ENCODE measurements at regions not wholly inside any gene's neighbourhood (a gene's known extent, or its start where the extent isn't known, plus 50 kb on each side); places are given as distances from the start of the nearest gene placed in this dataset.
"Not testable (repeated sequence)": the region's sequence is repeated elsewhere in the genome, so short reads cannot be mapped to it uniquely, and the experiment has no call there.

DNA sequence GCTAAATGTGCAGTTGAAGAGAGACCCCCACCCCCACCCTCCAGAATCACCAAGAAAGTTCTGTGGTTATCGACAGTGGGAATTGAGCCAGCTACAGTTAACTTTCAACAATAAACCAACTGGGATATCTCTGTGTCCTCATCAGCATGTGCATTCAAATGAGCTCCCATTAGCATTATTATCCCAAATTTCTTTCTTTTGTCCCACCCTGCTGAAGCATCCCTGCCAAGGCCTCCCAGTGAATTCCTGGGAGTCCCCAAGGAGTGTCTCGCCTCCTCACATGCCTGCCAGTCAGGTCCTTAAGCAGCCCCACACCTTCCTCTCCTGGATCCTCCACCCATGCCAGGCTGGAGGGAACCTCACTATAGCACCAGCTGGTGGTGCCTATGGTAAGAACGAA lies 422.1 kb upstream of the HNRNPA3 start:
- FAIRE-seq = no peak
- no peak for DNase-seq (ENCODE audit: low spot score)

DNA sequence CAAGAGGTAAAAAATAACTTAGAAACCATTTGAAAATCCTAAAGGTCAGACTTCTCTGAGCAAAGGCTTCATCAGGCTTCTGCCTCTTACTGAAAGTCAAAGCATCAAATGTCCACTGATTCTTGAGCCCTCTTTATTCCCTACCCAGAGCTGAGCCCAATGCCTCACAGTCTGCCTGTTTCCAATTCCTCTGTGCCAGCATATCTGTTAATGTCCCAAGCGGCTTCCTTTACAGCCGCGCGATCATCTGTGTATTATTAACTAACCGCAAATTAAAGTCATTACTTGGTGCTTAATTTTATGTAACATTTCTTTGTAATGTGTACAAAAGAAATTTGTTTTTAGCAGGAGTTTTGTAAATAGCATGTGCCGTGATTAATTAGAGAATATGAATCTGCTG lies 418.8 kb upstream of the HNRNPA3 start:
- DNase-seq (ENCODE audit: low spot score) (no peak), FAIRE-seq (no peak)

DNA sequence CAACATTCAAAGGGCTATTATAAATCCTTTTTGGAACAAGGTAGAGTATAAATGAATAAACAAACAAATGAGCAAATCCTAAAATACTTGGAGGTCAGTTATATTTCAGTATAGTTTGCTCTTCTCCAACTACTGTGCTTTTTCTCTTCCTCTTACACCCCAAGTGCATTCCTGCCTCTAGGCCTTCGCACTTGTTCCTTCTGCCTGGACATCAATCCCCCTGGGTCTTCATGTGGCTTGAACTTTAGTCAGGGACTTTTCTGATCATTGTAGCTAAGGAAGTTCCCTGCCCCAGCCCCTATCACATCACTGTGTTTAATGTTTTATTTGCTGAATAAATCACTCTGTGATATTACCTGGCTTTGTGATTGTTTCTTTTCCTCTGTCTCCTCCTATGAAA lies 418.2 kb upstream of the HNRNPA3 start:
- FAIRE-seq (no peak), DNase-seq (ENCODE audit: low spot score) (no peak)

DNA sequence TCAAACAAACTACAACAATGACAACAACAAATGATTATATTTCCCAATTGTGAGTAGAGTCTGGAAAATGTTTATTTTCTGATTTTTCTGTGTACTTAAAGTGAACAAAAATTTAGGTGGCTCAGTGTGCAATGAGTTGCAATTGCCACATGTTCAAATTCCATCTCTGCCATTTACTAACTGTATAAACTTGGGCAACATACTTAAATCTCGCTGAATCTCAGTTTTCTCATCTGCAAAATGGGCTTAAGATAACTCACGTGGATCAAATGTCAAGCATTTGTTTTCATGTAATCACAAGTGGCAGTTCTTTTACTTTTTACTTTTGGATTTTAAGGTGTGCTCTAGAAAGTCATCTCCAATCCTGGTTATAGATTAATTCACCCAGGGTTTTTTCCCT lies 416.8 kb upstream of the HNRNPA3 start:
- DNase-seq (ENCODE audit: low spot score) (no peak), FAIRE-seq (no peak)

DNA sequence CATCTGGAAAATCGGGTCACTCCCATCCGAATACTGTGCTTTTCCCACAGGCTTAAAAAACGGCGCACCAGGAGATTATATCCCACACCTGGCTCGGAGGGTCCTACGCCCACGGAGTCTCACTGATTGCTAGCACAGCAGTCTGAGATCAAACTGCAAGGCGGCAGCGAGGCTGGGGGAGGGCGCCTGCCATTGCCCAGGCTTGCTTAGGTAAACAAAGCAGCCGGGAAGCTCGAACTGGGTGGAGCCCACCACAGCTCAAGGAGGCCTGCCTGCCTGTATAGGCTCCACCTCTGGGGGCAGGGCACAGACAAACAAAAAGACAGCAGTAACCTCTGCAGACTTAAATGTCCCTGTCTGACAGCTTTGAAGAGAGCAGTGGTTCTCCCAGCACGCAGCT lies 415.9 kb upstream of the HNRNPA3 start:
- FAIRE-seq; DNase-seq (ENCODE audit: low spot score): not testable (repeated sequence)

DNA sequence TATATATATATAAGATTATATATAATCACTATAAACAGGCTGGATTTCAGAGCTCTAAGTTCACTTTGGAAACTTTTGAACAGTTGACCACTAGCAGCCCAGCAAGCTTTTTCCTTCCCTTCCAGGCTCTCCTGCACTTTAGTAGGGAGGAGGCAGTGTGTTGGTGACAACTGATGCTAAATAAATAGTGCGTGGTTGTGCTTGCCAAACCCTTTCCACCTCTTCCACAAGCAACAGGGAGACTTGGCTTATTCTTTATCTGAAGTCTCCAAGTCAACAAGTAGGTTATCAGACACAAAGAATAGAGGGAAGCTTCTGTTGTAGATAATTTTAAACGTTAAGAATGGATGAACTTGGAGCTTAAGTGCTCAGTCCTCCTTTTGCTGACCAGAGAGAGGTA lies 408.2 kb upstream of the HNRNPA3 start:
- no peak for FAIRE-seq
- DNase-seq (ENCODE audit: low spot score) = no peak

DNA sequence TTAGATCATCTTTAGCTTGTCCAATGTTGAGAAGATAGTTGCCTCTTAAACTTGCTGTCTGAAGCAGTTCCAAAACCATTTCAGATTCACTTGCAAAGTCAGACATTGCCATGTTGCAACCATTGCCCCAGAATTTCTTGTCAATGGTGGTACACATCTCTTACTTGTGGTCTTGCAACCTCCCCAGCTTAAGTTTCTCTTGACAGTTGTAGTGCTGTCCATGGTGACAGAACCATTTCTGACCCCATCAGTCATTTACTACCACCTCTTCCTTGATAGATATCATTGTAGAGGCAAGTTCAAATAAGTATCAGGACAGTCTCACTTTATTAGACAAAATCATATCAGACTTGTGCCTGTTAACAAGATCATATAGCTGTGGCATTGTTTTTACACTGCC lies 407.2 kb upstream of the HNRNPA3 start:
- FAIRE-seq (no peak), DNase-seq (ENCODE audit: low spot score) (no peak)

DNA sequence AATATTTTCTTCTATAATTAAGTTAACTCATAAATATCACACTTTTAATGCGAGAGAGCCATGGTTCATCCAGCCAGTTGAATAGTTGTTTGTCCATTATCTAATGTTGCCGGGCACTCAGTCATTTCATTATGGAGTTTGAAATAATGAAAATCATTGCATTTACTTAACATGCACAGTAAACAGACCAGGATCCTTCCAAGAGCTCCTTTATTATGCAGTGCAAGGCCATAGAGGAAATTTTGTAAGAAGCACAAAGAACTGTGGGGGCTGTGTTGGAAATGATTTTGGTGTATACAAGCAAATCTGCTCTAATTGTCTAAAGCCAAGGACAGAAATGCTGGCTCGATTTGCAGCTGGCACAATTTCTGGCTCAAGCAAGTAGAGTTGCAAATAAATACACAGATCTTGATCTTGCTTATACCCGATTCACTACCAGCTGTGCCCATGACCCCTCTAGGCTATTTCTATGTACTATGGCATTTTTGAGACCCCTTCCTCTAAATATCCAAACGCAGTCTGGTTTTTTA lies 400.3 kb upstream of the HNRNPA3 start:
- DNase-seq (ENCODE audit: low spot score) = no peak
- no peak for FAIRE-seq

DNA sequence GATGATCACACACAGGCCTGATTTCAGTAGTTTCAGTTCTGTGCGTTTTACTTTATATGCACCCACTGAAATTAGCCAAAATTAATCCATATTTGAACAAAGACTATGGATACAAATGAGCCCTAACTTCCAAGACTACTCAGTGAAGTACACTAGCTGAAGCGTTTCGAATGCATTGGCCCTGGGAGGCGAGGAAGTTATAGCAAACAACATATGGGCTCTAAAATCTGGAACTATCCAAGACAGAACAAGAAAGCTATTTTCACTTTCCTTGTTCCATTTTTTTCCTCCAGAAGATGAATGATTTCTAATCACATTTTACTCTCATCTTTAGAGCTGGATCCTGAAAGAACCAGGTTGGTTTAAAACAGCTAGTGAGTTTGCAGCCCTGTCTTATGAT lies 399.4 kb upstream of the HNRNPA3 start:
- no peak for DNase-seq (ENCODE audit: low spot score)
- no peak for FAIRE-seq

DNA sequence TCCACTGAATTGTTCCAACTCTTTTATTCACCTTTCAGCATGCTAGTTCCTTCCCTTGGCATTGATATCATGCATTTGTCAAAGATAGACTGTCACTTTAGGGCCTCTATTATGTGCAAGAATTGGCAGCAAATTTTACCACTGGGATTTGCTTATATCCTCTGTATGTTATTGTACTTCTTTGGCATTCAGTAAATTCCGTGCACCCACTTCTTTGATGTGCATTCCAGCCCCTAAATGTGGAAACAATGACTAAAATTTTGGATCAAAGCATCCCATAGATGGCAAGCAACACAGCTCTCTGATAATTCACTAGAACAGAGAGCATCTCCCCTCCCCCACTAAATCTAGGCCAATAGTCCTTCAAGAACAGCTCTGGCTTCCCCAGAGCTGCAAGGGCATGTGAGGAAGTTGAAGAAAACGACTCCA lies 399.0 kb upstream of the HNRNPA3 start:
- DNase-seq (ENCODE audit: low spot score) (no peak), FAIRE-seq (no peak)

DNA sequence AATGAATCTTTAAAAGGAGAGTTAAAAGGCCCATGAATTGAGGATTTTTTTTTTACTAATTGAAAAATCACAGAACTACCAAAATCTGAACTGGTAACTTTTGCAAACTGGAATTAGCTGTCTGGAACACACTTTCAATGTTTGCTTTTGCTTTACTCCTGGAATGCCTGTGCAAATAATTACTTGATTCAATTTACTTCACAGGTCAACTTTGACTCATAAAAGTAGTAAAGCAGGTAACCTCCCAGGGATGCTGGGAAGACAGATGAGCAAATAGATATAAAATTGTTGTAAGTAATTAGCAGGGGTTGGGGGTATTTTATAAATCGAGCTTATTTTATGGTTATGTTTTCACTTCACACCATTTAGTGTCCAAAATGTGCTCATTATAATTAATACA lies 398.3 kb upstream of the HNRNPA3 start:
- FAIRE-seq (no peak), DNase-seq (ENCODE audit: low spot score) (no peak)

DNA sequence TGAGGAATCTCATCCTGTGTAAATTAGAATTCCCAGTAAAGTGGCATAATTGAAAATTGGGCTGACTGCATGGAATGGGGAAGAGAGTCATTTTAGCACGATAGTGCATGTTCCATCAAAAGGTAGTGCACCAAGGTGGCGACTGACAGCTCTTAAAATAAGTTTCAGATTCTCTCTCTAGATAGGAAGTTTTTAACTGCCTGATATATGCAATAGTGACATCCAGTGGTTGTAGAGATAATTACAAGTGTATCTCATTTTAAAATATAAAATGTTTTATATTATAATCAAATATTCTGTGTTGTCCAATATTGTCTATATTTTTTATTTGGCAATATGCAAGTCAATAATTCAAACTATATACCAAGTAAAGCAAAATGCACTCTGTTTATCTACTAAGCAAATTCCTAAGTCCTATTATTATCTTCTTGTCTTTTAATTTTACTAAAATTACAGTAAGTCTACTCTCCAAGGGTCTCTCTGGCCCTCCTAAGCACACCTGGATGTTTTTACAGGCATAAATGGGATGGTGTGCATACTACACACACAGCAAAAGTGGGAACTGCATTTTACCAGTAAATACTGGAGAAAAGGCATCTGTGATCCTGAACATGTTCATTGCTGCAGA lies 397.7 kb upstream of the HNRNPA3 start:
- FAIRE-seq (no peak), DNase-seq (ENCODE audit: low spot score) (peak; percentile 27)

DNA sequence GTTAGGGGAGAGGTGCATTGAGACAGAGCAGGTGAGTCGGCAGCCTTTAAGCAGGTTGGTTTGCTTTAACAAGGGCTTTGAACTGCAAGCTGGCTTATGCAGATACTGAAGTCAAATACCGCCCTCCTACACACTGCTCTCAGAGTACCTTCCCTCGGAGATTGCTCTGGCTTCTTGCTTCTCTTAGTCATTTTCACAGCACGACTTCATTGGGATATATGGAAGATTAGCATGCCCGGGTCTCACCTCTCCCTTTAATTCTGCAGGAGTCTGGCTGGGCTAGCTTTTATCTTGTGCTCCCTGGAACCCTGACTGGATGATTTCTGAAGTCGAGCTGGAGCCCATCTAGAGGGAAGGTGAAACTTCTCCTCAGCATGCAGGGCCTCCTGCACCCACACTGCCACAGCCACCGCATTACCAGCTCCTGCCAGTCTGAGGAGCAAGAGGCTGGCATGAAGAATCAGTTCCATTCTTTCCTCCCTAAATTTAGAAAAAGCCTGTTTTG lies 395.5 kb upstream of the HNRNPA3 start:
- DNase-seq (ENCODE audit: low spot score) = peak; percentile 37
- no peak for FAIRE-seq

DNA sequence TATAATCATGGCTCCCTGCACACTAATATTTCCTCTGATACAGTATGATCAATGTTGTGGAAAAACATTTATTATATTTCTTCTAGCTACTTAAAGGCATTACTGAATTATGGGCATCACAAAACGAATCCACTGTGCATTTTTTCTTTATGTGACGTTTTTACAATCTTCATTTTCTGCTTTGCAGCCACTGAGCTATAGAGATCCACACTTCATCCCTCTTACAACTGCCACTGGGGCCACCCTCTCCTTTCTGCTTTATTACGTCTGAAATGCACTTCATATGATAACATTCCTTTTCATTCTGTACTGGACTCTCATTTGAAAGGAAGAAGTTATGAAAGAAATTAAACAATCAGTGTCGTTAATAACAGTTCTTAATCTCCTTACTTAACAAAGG lies 394.5 kb upstream of the HNRNPA3 start:
- FAIRE-seq (no peak), DNase-seq (ENCODE audit: low spot score) (no peak)

DNA sequence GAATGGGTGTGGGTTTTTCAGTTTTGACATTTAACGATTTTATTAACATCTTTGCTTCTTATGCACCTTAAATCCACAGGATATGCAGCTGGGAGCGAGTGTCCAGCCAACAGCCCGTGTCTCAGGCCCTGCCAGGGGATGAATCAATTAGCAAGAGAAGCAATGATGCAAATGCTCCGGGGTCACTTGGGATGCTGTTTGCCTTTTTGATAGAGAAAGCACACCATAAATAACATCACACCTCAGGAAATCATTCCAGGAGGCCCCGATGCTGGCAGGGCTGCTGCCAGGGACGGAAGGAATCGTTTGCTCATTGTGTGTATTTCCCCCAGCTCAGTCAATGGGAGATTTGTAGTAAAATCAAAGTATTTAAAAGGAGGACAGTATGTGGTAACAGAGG lies 394.0 kb upstream of the HNRNPA3 start:
- FAIRE-seq (no peak), DNase-seq (ENCODE audit: low spot score) (no peak)

DNA sequence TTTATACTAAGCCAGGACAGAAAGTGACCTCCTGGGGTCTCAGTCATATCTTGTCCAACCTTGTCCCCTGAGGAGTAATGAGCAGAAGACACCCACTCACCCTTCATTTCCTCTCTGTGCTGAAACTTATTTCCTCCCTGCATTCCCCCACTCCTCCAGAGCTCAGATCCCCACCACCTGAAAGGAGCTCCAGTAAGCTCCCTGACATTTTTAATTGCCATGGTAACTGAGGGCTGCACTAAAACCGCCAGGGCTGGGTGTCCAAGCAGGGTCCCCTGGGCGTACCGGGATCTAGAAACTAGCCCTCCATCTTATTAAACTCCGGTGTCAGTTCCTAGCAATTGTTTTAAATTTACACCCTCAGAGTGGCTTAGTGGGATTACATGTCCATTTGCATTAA lies 393.3 kb upstream of the HNRNPA3 start:
- no peak for FAIRE-seq

DNA sequence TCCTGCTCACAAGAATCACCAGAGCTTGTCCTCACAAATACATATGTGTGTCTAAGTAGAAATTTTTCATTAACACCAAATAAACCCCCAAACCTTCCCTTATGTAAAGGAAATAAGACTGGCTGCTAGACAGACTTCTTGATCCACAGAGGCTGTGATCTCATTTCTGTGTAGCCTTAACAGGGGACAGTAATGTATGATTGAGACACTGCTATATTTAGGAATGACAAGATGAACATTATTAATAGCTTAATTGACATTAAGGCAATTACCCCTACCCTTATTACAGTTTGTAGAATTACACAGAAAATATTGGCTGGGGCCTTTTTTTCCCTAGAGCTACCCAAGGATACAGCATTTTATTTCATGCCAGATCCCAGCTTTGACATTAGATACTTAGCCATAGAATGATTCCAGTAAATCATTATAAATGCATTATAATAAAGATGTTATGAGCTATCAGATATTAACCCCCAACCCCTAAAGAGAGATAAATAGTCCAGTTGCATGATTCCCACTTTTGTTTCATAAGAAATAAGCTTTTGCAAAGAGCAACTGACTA lies 392.1 kb upstream of the HNRNPA3 start:
- no peak for DNase-seq (ENCODE audit: low spot score)
- FAIRE-seq = no peak

More for the DNA sequence above, 393.3 kb upstream of the HNRNPA3 start:
- DNase-seq (ENCODE audit: low spot score) = no peak

DNA sequence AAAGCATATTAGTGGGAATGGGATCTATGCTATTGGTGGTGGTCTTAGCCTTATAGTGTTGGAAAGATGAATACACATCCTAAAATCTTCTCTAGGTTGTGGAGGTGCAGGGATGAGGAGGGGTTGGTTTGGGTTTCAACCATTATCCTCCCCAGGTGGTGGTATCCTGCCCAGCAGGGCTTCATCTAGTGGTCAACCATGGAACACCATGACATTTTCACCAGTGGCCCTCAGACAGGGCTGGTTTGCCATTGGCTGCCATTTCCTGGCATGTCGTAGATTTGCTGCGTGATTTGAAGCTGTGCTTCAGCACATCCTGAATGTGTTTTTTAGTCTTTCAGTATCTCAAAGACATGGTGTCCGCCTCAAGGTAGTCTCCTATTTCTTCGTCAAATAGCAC lies 391.2 kb upstream of the HNRNPA3 start:
- FAIRE-seq = no peak

DNA sequence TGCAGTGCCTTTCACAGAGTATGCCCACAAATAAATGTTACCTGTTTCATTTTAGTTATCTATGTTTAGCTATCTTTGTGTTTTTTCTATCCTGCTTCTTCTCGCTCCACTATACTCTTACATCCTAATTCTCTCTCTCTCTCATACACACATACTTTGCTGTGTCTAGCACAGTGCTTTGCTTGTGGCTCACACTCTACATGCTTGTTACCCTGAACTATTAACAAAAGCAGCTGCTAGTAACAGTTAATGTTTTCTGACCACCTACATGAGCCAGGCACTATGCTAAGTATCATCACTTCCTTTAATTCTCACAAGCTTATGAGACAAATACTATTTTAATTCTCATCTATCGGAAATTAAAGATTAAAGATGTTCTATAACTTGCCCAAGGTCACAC lies 390.5 kb upstream of the HNRNPA3 start:
- no peak for DNase-seq (ENCODE audit: low spot score)
- FAIRE-seq = no peak

More for the DNA sequence above, 391.2 kb upstream of the HNRNPA3 start:
- DNase-seq (ENCODE audit: low spot score) = no peak

DNA sequence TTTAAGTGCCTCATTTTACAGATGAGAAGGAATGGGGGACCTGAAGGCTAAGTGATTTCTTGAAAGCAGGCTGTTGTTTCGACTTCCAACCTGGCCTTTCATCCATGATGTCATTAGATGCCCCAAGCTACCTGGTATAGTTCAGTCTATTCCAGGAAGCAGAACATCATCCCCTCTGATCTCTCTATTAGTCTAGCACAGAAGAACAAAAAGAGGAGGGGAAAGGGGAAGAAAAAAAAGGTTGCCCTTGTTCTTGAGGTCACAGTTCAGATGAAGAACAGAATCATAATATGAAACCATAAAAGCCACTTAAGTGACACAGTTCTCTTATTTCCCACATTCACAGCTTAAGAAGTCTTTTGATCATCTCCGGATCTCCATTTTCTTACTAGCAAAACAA lies 386.2 kb upstream of the HNRNPA3 start:
- no peak for FAIRE-seq
- no peak for DNase-seq (ENCODE audit: low spot score)

DNA sequence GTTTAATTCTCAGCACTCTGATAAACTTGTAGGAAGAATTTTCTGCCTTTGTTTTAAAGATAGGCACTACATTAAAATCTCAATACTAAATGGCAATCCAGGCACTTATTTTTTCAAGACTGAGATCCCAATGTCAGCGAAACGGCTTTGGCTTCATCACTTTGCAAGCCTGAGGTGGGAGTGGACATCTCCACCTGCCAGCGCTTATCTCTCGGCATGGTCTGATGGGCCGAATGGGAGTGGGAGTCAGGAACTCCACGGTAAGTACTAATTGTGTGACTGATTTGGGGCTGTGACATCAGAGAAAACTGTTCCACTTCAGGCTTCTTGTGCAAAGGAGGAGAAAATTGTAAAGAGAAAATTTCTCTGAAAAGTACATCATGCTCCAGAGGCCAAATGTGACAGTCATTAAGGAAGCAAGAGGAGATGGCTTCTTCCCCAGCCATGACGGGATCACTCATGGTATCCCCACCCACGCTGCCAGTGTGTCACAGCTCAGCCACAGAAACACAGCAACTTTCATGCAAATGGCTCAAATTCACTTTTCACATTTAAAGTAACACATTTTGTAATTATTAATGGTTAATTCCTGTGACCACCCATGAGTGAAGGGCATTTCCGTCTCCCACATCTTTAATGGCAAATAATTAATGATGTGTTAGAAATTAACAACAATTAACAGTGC lies 385.5 kb upstream of the HNRNPA3 start:
- DNase-seq (ENCODE audit: low spot score) (no peak), FAIRE-seq (no peak)

DNA sequence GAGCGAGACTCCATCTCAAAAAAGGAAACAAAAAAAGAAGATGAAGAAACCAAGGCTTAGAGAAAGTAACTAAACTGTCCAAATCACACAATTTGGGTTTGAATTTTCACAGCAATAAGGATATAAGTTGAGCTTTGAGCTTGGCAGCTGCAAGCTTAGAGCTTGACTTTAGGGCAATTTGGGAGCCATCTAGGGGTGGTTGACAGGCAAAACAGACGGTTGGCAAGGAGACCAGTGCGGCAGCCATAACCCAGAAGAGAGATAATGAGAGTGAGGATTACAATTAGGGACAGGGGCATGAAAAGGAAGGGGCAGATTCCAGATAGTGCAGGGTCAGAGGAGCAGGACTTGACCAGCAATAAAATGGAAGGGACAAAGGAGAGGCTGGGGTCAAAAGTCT lies 382.2 kb upstream of the HNRNPA3 start:
- DNase-seq (ENCODE audit: low spot score) (peak; percentile 11), FAIRE-seq (no peak)

DNA sequence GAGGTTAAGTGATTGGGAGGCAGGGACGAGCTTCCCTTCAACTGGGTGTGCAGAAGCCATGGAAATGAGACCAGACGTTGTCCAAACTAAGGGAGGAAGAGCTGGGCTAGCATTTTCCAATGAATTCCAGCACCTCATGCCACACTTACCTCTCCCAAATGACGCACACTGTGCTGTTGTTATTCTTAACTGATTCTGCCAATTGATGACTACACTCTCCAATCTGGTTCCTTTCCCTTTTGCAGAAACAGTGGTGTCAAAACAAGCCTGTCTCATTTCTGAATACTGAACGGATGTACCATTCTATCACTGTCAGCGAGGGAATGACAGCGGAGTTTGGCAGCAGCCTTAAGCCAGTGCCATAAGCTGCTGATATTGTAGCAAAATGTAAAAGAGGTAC lies 380.5 kb upstream of the HNRNPA3 start:
- no peak for DNase-seq (ENCODE audit: low spot score)
- FAIRE-seq = no peak

Data from urothelium cell line (cell line).